Kidney (tissue), 13 donors: ENCODE measurements at regions not wholly inside any gene's neighbourhood (a gene's known extent, or its start where the extent isn't known, plus 50 kb on each side); places are given as distances from the start of the nearest gene placed in this dataset.

ENCODE experiments used
- DNase-seq, 5 donors: peaks; one replicate each; pipeline ENCODE4 v3.0.0-alpha.2; 2013 to 2020
- FAIRE-seq: peaks from 2 replicates; lab custom pipeline; 2012; peaks lifted over from hg19 to GRCh38; lab: Jason Lieb, UNC
- H3K27ac ChIP-seq, 2 donors: one replicate each; pipeline ENCODE4 v1.7.0; 2013; ENCODE audit warnings: low read depth in 2 of 2, low read length in 2 of 2, inconsistent platforms in 1 of 2
- H3K27me3 ChIP-seq: one replicate; pipeline ENCODE4 v1.7.1; 2013; ENCODE audit warnings: low read length, inconsistent platforms; ENCODE audit not compliant: control insufficient read depth, insufficient read depth
- H3K36me3 ChIP-seq, 3 donors: one replicate each; pipeline versions ENCODE4 v1.7.0 to v1.7.1; 2013; ENCODE audit warnings: low read length in 3 of 3, control low read depth in 1 of 3, inconsistent platforms in 1 of 3; ENCODE audit not compliant: insufficient read depth in 3 of 3, control insufficient read depth in 2 of 3
- H3K4me1 ChIP-seq, 3 donors: one replicate each; pipeline versions ENCODE4 v1.7.0 to v1.7.1; 2013; ENCODE audit warnings: low read length in 3 of 3, inconsistent platforms in 1 of 3, low read depth in 1 of 3; ENCODE audit not compliant: control insufficient read depth in 2 of 3, insufficient read depth in 2 of 3
- H3K4me3 ChIP-seq, 3 donors: one replicate each; pipeline versions ENCODE4 v1.7.0 to v1.8.1; 2013; ENCODE audit warnings: low read length in 3 of 3, control low read depth in 1 of 3, inconsistent platforms in 1 of 3
- H3K9ac ChIP-seq, 3 donors: one replicate each; pipeline versions ENCODE4 v1.7.0 to v1.7.1; 2013; ENCODE audit warnings: low read length in 3 of 3, control low read depth in 1 of 3, inconsistent platforms in 1 of 3
- H3K9me3 ChIP-seq, 3 donors: one replicate each; pipeline versions ENCODE4 v1.7.0 to v1.7.1; 2013; ENCODE audit warnings: low read length in 3 of 3, control low read depth in 1 of 3, inconsistent platforms in 1 of 3; ENCODE audit not compliant: control insufficient read depth in 2 of 3, insufficient read depth in 1 of 3
- intact Hi-C: fragments of 100-400 bp; cut with DNase I; formaldehyde crosslinking; loops from one replicate; pipeline ENCODE4 v1.11.1; 2022
- TF ChIP-seq, protein P1 (sequence below): IDR thresholded peaks from 3 replicates; pipeline ENCODE4 v1.5.1; 2012; ENCODE audit warnings: mild to moderate bottlenecking, moderate library complexity, borderline replicate concordance; ENCODE audit not compliant: insufficient read depth; ENCODE audit errors: extremely low read depth
- donor health status: control.
- donor health status: control.
- donor health status: control.
- donor health status: control.
- donor health status: control.
- donor health status: DM: yes; HTN: yes; CAD: no.
- donor health status: Normal renal cell carcinoma (clear cell type).

GRCh38 chr21:18170221-18170620 lies 74.4 kb upstream of the CHODL start:
- intact Hi-C loops = no loop called here
- H3K4me1 ChIP-seq = no peaks in the 10 kb centered on the region
- FAIRE-seq (no peak), DNase-seq (no peak)
- TF ChIP-seq, protein P1, sequence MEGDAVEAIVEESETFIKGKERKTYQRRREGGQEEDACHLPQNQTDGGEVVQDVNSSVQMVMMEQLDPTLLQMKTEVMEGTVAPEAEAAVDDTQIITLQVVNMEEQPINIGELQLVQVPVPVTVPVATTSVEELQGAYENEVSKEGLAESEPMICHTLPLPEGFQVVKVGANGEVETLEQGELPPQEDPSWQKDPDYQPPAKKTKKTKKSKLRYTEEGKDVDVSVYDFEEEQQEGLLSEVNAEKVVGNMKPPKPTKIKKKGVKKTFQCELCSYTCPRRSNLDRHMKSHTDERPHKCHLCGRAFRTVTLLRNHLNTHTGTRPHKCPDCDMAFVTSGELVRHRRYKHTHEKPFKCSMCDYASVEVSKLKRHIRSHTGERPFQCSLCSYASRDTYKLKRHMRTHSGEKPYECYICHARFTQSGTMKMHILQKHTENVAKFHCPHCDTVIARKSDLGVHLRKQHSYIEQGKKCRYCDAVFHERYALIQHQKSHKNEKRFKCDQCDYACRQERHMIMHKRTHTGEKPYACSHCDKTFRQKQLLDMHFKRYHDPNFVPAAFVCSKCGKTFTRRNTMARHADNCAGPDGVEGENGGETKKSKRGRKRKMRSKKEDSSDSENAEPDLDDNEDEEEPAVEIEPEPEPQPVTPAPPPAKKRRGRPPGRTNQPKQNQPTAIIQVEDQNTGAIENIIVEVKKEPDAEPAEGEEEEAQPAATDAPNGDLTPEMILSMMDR = no peak
- no peaks in the 10 kb centered on the region for H3K36me3 ChIP-seq
- no peak overlapping the region for H3K4me3 ChIP-seq
- no peak overlapping the region for H3K9ac ChIP-seq
- H3K27ac ChIP-seq = no peak overlapping the region
- no peaks in the 10 kb centered on the region for H3K27me3 ChIP-seq
- H3K9me3 ChIP-seq = no peaks in the 10 kb centered on the region

- TF ChIP-seq, protein P1 = no peak
- Histone ChIP-seq H3K9me3 (no peaks in the 10 kb centered on the region), H3K27me3 (no peaks in the 10 kb centered on the region), H3K9ac (no peak overlapping the region), H3K27ac (no peak overlapping the region), H3K36me3 (no peaks in the 10 kb centered on the region), H3K4me1 (no peaks in the 10 kb centered on the region), H3K4me3 (no peak overlapping the region)
- DNase-seq (no peak), FAIRE-seq (no peak)
- intact Hi-C loops = no loop called here
Measured at GRCh38 chr21:18168108-18168507, 76.5 kb upstream of the CHODL start.

- no peak for FAIRE-seq
Measured at GRCh38 chr21:18164933-18165332, 79.7 kb upstream of the CHODL start.

More at GRCh38 chr21:18164933-18165332, 79.7 kb upstream of the CHODL start:
- Histone ChIP-seq H3K27me3 (no peaks in the 10 kb centered on the region), H3K4me3 (no peak overlapping the region), H3K27ac (no peak overlapping the region), H3K9me3 (no peaks in the 10 kb centered on the region), H3K9ac (no peak overlapping the region), H3K36me3 (no peaks in the 10 kb centered on the region), H3K4me1 (no peaks in the 10 kb centered on the region)
- intact Hi-C loops = no loop called here
- TF ChIP-seq, protein P1 = no peak
- DNase-seq = no peak
